Smooth muscle cell (in vitro differentiated cells): ENCODE measurements at regions not wholly inside any gene's neighbourhood (a gene's known extent, or its start where the extent isn't known, plus 50 kb on each side); places are given as distances from the start of the nearest gene placed in this dataset.

ENCODE experiments used
- DNase-seq: peaks from one replicate; lab custom pipeline; 2025; ENCODE audit not compliant: unreplicated experiment; lab: John Stamatoyannopoulos, UW
- H2AFZ ChIP-seq: fragments of 200-600 bp; sonication (generic); 2 replicates; pipeline ENCODE4 v1.6.0; 2016; ENCODE audit warnings: antibody characterized with exemption, low read depth, mild to moderate bottlenecking
- H3F3A ChIP-seq: fragments of 200-600 bp; sonication (generic); 2 replicates; pipeline ENCODE4 v1.6.0; 2017; ENCODE audit warnings: antibody characterized with exemption, low read depth
- H3K27ac ChIP-seq: fragments of 200-600 bp; sonication (generic); 2 replicates; pipeline ENCODE4 v1.5.1; 2016; ENCODE audit warnings: low read depth, mild to moderate bottlenecking
- H3K27me3 ChIP-seq: fragments of 200-600 bp; sonication (generic); 2 replicates; pipeline ENCODE4 v1.6.1; 2016; ENCODE audit warnings: low read depth, mild to moderate bottlenecking
- H3K36me3 ChIP-seq: fragments of 200-600 bp; sonication (generic); 2 replicates; pipeline ENCODE4 v1.5.1; 2016; ENCODE audit warnings: low read depth
- H3K4me1 ChIP-seq: fragments of 200-600 bp; sonication (generic); 2 replicates; pipeline ENCODE4 v1.5.1; 2016; ENCODE audit warnings: low read depth
- H3K4me2 ChIP-seq: fragments of 200-600 bp; sonication (generic); 2 replicates; pipeline ENCODE4 v1.6.0; 2016; ENCODE audit warnings: mild to moderate bottlenecking
- H3K4me3 ChIP-seq: fragments of 200-600 bp; sonication (generic); 2 replicates; pipeline ENCODE4 v1.5.1; 2016; ENCODE audit warnings: mild to moderate bottlenecking
- H3K79me2 ChIP-seq: fragments of 200-600 bp; sonication (generic); 2 replicates; pipeline ENCODE4 v1.6.0; 2016; ENCODE audit warnings: low read depth, mild to moderate bottlenecking
- H3K9ac ChIP-seq: fragments of 200-600 bp; sonication (generic); 2 replicates; pipeline ENCODE4 v1.6.0; 2016; ENCODE audit warnings: low read depth
- H3K9me3 ChIP-seq: fragments of 200-600 bp; sonication (generic); replicated peaks from 2 replicates; pipeline ENCODE4 v1.5.1; 2016; ENCODE audit warnings: low read depth
- H4K20me1 ChIP-seq: fragments of 200-600 bp; sonication (generic); 2 replicates; pipeline ENCODE4 v1.6.0; 2016; ENCODE audit warnings: low read depth
- CTCF ChIP-seq: fragments of 200-600 bp; sonication (generic); IDR thresholded peaks from 2 replicates; pipeline ENCODE4 v1.5.1; 2017; ENCODE audit warnings: borderline replicate concordance, mild to moderate bottlenecking, antibody characterized with exemption; ENCODE audit not compliant: insufficient read depth, poor library complexity, severe bottlenecking
- WGBS: methylation state at CpG from one replicate; pipeline ENCODE4 v1.1.7; 2016; ENCODE audit warnings: low lambda C conversion rate; 5-methylcytosine and 5-hydroxymethylcytosine counted together

GRCh38 chr18:56076723-56077122, 488.7 kb upstream of the TCF4 start:
- no peak for TF ChIP-seq CTCF
- Histone ChIP-seq H3K9ac (no peak overlapping the region), H3K79me2 (no peaks in the 10 kb centered on the region), H3K36me3 (no peaks in the 10 kb centered on the region), H3K4me2 (no peak overlapping the region), H4K20me1 (no peaks in the 10 kb centered on the region), H3K27me3 (no peaks in the 10 kb centered on the region), H3K27ac (no peak overlapping the region), H3K9me3 (no peaks in the 10 kb centered on the region), H3K4me1 (no peaks in the 10 kb centered on the region), H3F3A (no peaks in the 10 kb centered on the region), H2AFZ (no peak overlapping the region), H3K4me3 (no peak overlapping the region)
- 77% methylated on average over 1 of the region's 1 CpG for WGBS
- DNase-seq: no peak

GRCh38 chr18:56068701-56069100, 480.7 kb upstream of the TCF4 start:
- no peak overlapping the region for H3K4me2 ChIP-seq
- H2AFZ ChIP-seq: no peak overlapping the region
- no peak for TF ChIP-seq CTCF

GRCh38 chr18:56067969-56068671, 480.1 kb upstream of the TCF4 start:
- Histone ChIP-seq H4K20me1 (no peaks in the 10 kb centered on the region), H3K79me2 (no peaks in the 10 kb centered on the region), H3K36me3 (no peaks in the 10 kb centered on the region), H3K9me3 (no peaks in the 10 kb centered on the region), H3K4me2 (no peak overlapping the region), H3K27me3 (no peaks in the 10 kb centered on the region), H3K4me3 (no peak overlapping the region), H3K9ac (no peak overlapping the region), H2AFZ (no peak overlapping the region), H3K4me1 (no peaks in the 10 kb centered on the region), H3F3A (no peaks in the 10 kb centered on the region), H3K27ac (no peak overlapping the region)
- 90% methylated on average over 2 of the region's 2 CpGs for WGBS
- DNase-seq: no peak
- TF ChIP-seq CTCF: no peak

More at GRCh38 chr18:56068701-56069100, 480.7 kb upstream of the TCF4 start:
- no peaks in the 10 kb centered on the region for H3K36me3 ChIP-seq
- no peaks in the 10 kb centered on the region for H4K20me1 ChIP-seq
- no peak overlapping the region for H3K9ac ChIP-seq
- DNase-seq: no peak
- no peaks in the 10 kb centered on the region for H3K79me2 ChIP-seq
- H3K27ac ChIP-seq: no peak overlapping the region
- H3K4me3 ChIP-seq: no peak overlapping the region
- no peaks in the 10 kb centered on the region for H3K9me3 ChIP-seq
- H3F3A ChIP-seq: no peaks in the 10 kb centered on the region
- H3K27me3 ChIP-seq: no peaks in the 10 kb centered on the region
- 77% methylated on average over 5 of the region's 5 CpGs for WGBS
- no peaks in the 10 kb centered on the region for H3K4me1 ChIP-seq
